UCSD-AML1 (cell line): ENCODE measurements at regions not wholly inside any gene's neighbourhood (a gene's known extent, or its start where the extent isn't known, plus 50 kb on each side); places are given as distances from the start of the nearest gene placed in this dataset.
"Not testable (repeated sequence)": the region's sequence is repeated elsewhere in the genome, so short reads cannot be mapped to it uniquely, and the experiment has no call there.

ENCODE experiments used
- DNase-seq: peaks from one replicate; lab custom pipeline; 2025; ENCODE audit not compliant: unreplicated experiment; lab: John Stamatoyannopoulos, UW

- no peak for DNase-seq
These were observed 193.4 kb upstream of the TOX3 start for GRCh38 chr16:52740333-52740732.

- not testable (repeated sequence) for DNase-seq
These were observed 192.0 kb upstream of the TOX3 start for GRCh38 chr16:52738992-52739391.

GRCh38 chr16:52731219-52731875 is 184.4 kb upstream of the TOX3 start:
- DNase-seq: no peak

- no peak for DNase-seq
These were observed 182.8 kb upstream of the TOX3 start for GRCh38 chr16:52729731-52730130.

GRCh38 chr16:52727849-52728248 is 180.9 kb upstream of the TOX3 start:
- DNase-seq: no peak

- no peak for DNase-seq
These were observed 180.5 kb upstream of the TOX3 start for GRCh38 chr16:52727441-52727840.

- DNase-seq: no peak
These were observed 178.5 kb upstream of the TOX3 start for GRCh38 chr16:52725461-52725860.

- no peak for DNase-seq
These were observed 178.1 kb upstream of the TOX3 start for GRCh38 chr16:52725043-52725442.

- DNase-seq: no peak
These were observed 174.4 kb upstream of the TOX3 start for GRCh38 chr16:52721331-52721730.

- no peak for DNase-seq
These were observed 171.1 kb upstream of the TOX3 start for GRCh38 chr16:52718046-52718445.

- no peak for DNase-seq
These were observed 166.8 kb upstream of the TOX3 start for GRCh38 chr16:52713740-52714139.

- DNase-seq: no peak
These were observed 162.4 kb upstream of the TOX3 start for GRCh38 chr16:52709306-52709705.

- DNase-seq: no peak
These were observed 161.5 kb upstream of the TOX3 start for GRCh38 chr16:52708476-52708875.

- DNase-seq: no peak
These were observed 160.9 kb upstream of the TOX3 start for GRCh38 chr16:52707676-52708337.

GRCh38 chr16:52705122-52705521 is 158.2 kb upstream of the TOX3 start:
- no peak for DNase-seq

- no peak for DNase-seq
These were observed 151.0 kb upstream of the TOX3 start for GRCh38 chr16:52697971-52698370.

GRCh38 chr16:52696126-52696525 is 149.2 kb upstream of the TOX3 start:
- no peak for DNase-seq

- no peak for DNase-seq
These were observed 143.5 kb upstream of the TOX3 start for GRCh38 chr16:52690468-52690867.

- DNase-seq: no peak
These were observed 134.1 kb upstream of the TOX3 start for GRCh38 chr16:52680993-52681392.

- DNase-seq: no peak
These were observed 130.6 kb upstream of the TOX3 start for GRCh38 chr16:52677501-52677900.

- no peak for DNase-seq
These were observed 130.0 kb upstream of the TOX3 start for GRCh38 chr16:52676959-52677358.

- DNase-seq: no peak
These were observed 124.6 kb upstream of the TOX3 start for GRCh38 chr16:52671590-52671989.

- DNase-seq: no peak
These were observed 111.0 kb upstream of the TOX3 start for GRCh38 chr16:52657924-52658323.
